ENCODE measurements at regions not wholly inside any gene's neighbourhood (a gene's known extent, or its start where the extent isn't known, plus 50 kb on each side); places are given as distances from the start of the nearest gene placed in this dataset.

DNA sequence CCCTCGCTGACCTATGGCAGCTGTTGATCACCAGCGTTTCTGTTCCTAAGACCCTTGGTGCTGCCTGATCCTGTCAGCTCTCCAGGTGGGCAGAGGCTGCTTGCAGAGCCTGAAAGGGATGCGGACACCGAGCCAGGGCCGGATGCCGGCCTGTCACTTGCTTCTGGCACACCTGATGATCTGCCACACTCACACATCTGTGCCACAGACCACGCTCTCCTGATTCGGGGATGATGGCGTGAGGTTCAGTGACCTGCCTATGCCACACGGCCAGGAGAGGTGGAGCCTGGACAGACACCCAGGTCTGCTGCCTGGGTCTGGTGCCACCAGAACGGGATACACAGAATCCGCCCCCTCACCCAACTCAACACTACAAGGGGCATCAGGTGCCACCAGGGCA lies 129.4 kb upstream of the GLI2 start:
- no peak for DNase-seq (ENCODE audit: low read depth, low spot score)

DNA sequence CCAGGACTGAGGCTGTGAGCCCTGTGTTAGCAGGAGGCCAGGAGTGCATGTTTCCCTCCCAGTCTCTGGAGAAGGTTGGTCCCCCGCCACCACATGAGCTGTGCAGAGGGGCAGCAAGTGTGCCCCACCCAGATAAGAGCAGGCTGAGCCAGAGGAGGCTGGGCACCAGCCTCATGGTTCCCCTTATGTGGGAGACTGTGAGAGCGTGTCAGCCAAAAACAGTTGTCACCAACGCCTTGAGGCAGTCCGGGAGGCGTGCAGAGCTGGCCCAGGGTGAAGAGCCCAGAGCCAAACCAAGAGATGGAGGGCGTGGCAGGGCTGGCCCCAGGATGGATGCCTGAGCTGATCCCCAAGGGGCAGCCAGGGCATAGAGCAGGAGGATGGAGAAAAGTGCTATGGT lies 128.7 kb upstream of the GLI2 start:
- DNase-seq (ENCODE audit: low read depth, low spot score) = no peak

DNA sequence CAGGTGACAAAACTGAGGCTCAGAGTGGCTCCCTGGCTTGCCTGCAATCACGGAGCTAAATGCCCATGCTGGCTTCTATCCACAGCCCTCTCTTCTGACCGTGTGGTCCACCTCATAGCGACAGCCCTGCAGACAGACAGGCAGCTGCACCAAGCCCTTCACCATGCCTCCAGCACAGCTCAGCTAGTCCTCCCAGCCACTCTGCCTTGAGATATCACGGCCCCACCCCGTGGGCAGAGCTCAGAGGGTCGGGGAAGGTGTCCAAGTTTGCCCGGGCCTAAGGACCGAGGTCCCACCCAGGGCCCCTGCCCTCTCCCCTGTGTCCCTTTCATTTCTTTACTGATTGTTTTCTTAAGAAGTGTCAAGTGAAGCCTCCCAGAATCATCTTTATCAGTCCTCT lies 128.2 kb upstream of the GLI2 start:
- DNase-seq (ENCODE audit: low read depth, low spot score) = no peak

DNA sequence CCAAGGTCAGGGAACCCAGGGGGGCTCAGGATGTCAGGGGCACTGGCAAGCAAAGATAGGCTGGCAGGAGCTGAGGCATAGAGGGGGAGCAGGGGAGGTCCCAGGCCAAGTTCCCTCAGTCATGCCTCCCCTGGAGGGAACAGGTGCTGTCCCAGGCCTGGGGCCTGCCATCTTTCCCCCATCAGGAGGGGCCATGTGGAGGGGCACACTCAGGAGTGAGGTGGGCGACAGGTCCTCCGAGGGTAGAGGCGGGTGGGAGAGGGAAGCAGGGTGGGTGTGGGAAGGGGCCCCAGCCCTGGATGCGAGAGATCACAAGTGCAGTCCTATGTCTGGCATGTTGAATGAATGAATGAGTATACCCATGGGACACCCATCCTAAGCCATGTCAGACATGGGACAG lies 127.7 kb upstream of the GLI2 start:
- DNase-seq (ENCODE audit: low read depth, low spot score) = no peak

DNA sequence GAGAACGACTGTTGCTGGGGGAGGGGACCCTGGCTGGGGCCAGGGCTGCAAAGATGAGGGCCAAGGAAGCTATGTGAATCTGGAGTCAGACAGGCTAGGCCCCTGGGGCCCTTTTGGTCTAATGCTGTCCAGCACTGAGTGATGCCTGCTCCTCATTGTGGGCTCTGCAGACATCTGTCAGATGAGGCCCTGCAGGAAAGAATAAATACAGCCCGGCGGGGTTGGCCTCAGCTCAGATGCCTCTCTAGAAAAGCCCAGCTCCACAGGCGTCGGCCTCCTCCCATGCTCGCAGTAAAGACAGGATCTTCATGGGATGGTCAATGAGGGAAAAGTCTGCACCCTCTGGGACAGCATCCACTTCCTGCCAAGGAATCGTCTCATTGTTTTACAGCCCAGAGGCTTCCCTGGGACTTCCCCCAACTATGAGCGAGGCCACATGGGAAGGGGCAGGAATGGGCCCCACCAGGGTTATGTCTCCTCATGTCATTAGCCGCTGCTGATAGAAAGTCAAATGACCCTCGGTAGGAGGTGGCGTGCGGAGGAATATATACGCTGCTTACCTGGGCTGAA lies 125.8 kb upstream of the GLI2 start:
- DNase-seq (ENCODE audit: low read depth, low spot score) = no peak

DNA sequence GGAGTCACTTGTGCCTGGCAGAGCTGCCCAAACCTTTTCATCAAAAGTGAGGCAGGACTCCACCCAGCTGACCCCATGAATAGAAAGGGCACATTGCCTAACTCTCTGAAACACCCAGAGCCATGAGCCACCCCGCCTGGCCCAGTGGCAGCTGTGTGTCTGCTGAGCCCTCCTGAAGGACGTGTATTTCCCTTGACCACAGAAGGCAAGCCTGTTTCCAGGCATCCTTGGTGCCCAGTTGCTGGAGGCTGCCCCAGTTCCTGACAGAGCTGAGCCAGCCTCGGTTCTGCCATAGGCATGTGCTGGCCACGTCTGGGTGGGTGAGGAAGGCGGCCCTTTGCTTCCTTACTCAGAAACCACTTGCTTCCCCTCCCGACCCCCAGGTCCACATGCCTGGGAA lies 124.7 kb upstream of the GLI2 start:
- no peak for DNase-seq (ENCODE audit: low read depth, low spot score)

DNA sequence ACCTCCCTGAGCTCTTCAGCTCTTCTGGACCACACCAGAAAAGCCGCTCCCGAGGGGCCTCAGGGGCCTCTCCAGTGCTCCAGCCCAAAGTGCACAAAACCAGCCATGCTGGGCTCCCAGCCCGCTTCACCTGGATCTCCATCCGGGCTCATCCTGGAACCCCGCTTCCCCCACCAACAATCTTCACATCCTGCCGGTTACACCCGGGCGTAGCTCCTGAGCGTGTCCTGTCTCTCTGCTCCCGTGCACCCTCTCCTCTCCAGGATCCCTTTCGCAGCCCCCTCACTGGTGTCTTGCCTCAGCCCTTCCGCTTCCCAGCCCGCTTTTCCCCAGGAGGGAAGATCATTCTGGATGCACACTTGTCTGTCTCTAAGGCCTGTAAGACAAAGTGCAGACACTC lies 123.7 kb upstream of the GLI2 start:
- no peak for DNase-seq (ENCODE audit: low read depth, low spot score)

DNA sequence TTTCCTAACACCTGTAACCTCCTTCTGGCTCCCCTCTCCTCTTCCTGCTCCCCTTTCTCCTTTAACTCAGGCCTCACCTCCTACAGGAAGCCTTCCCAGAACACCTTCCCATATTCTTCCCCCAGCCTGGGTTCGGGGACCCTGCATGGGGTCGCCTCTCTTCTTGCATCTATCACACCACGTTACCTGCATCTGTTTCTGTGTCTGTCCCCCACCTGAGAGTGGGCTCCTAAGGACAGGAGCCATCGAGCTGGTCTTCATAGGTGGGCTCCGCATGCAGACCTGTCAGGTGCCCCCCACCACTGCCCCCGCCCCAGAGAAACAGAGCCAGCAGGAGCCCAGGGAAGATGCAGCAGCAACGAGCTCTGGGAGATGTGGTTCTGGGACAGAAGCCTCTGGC lies 123.2 kb upstream of the GLI2 start:
- DNase-seq (ENCODE audit: low read depth, low spot score) = no peak

DNA sequence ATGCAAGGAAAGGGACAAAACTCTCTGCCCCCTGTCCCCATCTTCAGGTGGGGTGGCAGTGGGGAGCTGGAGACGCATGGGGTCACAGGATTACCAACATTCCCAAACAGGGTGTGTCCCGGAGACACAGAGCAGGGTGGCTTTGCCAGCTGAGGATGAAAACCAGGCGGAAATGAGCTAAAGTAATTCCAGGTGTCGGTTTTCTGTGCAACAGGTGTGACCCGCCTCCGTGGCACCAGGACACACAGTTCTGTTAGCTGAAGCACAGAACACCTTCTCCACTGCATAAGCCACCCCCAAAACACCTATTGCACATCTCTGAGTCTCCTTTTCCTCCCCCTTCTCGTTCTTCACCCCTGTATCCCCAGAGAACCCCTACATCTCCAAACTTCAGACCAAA lies 122.7 kb upstream of the GLI2 start:
- no peak for DNase-seq (ENCODE audit: low read depth, low spot score)

DNA sequence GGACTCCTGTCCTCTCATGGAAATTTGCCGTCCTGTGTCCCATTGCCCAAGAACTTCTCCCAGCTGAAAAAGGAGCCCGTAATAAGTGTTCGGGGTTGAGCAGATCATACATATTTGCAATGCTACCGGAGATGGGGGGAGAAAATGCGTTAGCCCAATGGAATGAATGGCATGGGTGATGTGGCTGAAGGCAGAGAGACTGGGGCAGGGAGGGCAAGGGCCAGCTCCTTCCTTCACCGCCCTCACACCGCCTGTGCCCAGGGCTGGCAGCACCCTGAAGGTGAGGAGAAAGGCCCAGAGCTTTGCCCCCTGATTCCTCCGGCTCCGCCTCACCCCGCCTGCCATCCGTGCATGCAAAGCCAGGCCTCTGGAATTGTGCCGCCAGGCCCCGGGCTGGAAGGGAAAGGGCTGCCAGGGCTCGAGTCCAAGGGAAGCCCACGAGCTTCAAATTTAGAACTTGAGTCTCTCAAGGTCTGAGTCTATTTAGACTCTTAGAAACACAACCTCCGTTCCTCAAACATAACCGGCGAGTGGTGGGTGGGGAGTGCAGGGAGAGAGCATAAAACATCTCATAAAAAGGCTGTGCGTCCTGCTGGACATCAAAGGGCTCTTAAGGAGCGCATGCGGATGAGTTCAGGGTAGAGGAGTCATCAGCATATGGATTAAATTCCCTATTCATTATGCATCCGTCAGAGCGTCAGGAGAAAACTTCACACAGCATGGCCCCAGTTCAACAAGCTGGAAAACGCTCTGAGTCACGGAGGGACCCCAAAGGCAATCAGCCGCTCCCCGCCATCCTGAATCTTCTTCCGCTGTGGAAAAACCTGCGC lies 121.7 kb upstream of the GLI2 start:
- no peak for DNase-seq (ENCODE audit: low read depth, low spot score)

DNA sequence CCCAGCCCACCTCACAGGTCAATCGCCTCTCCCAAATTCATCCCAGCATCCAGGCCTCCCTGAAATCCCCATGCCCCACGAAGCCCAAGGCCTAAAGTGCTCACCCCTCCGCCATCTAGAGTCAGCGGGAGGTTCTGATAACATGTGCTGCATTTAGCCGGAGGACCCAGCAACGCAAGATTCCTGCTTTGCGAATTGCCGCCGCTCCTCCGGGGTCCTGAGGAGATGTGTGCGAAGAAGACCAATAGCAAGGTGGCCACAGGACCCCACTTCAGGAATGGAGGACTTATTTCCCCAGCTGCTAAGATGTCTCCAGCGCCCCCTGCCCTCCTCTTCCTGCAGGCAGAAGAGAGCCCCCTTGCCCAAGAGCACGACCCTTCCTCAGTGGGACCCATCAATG lies 120.8 kb upstream of the GLI2 start:
- no peak for DNase-seq (ENCODE audit: low read depth, low spot score)

DNA sequence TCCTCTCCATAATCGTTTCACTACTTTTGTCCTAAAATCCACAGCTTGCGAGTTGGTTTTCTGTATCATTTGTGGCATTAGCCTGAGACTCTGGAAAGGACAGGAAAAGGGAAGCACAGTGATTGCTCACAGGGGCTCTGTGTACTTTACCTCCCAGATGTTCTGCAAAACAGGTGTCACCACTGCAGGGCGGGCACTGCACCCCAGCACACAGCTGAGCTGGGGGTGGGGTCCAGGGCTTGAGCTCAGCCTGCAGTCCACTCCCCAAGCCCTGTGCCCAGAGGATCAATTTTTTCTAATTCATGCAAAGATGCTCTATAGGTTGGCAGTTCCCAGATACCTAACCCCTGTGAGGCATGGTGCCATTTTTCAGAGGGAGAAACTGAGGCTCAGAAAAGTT lies 119.4 kb upstream of the GLI2 start:
- no peak for DNase-seq (ENCODE audit: low read depth, low spot score)

DNA sequence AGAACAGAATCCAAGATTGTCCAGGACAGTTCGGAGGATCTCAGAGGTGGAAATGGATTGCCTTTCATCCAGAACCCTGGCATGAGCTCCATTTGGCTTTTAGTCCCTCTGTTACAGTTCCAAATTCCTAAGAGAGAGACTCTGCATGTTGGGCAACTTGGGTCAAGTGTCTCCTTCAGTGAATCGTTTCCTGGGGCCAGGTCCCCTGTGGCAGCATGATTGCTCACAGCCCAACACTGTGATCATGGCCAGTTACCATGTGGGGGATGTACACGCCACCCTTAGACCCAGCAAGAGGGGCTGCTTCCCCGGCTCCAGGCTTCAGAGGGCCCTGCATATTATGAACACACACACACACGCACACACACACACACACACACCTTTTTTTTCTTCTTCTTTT lies 118.6 kb upstream of the GLI2 start:
- no peak for DNase-seq (ENCODE audit: low read depth, low spot score)

DNA sequence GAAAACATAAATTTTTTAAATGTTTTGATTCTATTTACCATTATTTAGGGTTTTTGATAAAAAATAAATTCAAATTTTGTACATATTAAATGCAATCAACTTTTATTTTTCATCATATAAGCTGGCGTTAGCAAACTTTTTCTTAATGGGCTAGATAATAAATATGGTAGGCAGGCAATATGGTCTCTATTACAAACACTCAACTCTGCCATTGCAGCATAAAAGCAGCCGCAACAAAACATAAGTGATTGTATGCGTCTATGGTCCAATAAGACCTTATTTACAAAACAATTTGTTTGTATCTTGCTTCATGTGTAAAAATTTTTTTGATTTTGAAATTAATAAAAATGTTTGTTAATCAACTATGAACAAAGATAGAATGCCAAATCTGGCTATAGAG lies 116.8 kb upstream of the GLI2 start:
- DNase-seq (ENCODE audit: low read depth, low spot score) = no peak

DNA sequence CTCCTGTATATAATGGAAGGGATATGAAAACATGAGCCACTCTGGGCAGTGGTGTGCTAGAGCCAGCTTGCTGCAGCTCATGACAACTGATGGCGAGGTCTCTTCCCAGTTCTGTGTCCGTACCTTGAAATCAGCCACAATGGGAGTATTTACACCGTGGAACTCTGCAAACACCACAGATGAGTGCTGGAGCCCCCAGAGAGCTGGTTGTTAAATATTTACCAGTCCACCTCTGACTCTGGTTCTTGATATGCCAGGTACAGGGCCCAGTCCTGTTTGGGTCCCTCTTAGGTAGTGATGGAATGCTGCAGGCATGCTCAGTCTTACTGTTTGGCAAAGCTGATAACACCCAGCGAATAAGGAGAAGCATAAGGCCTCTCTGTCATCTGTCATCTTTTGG lies 116.1 kb upstream of the GLI2 start:
- DNase-seq (ENCODE audit: low read depth, low spot score) = no peak

DNA sequence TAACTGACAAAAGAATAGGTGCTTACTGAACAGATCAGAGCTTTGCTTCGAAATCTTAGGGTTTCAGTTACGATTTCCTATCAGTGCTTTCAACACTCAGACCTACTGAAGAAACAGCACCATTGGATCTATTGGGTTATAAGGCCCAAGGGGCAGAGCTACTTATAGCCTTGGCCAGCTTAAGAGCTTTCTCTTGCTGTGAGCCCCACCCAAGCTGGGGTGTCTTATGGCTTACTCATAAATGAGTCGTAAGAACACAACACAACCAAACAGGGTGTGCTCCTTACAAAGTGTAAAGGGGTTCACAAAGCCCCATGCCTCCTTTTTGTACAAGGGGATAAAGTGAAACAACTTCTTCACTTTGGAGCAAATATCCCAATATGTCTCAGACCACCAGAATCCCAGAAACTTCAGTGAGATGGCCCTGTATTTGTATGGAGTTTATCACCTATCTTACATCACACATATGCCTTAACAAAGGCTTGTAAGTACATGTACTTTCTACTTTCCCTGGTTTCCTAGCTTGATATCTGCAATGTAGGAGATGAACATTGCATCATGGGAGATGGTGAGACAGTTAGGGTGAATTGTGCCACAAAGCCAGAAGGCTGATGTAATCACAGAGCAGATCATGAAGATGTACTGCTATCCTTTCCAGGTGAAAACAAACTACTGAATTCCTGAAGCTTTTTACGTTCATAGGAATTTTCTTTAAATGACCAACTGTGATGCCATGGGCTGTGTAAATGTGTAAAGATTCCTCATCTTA lies 115.5 kb upstream of the GLI2 start:
- no peak for DNase-seq (ENCODE audit: low read depth, low spot score)

DNA sequence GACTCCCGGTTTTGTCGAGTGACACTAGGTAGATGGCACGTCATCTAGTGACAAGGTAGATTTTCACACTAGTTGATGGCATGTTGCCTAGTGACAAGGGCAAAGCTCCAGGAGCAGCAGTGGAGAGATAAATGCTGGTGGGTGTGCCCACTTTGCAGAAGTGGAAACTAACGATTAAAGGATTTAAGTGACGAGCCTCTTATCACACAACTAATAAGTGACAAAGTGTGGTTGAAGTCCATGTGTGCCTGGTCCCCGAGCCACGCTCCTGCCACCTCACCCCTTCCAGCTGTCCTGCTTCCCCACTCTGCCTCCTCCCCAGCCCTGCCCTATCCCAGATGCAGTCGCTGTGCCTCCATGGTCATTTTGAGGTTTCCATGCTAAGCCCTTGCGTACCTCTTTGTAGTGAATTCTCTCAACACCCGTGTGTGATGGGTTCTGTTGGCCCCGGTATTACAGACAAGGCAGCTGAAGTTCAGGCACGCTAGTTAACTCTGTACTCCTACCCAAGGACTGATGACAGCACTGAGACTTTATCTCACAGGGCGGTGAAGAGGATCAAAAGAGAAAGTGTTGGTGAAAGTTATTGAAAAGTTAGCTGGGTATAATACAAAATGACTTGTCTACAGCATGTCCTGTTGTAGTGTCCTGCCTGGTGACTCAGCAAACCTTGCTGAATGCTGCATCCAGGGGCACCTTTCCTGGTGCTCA lies 113.4 kb upstream of the GLI2 start:
- no peak for DNase-seq (ENCODE audit: low read depth, low spot score)

DNA sequence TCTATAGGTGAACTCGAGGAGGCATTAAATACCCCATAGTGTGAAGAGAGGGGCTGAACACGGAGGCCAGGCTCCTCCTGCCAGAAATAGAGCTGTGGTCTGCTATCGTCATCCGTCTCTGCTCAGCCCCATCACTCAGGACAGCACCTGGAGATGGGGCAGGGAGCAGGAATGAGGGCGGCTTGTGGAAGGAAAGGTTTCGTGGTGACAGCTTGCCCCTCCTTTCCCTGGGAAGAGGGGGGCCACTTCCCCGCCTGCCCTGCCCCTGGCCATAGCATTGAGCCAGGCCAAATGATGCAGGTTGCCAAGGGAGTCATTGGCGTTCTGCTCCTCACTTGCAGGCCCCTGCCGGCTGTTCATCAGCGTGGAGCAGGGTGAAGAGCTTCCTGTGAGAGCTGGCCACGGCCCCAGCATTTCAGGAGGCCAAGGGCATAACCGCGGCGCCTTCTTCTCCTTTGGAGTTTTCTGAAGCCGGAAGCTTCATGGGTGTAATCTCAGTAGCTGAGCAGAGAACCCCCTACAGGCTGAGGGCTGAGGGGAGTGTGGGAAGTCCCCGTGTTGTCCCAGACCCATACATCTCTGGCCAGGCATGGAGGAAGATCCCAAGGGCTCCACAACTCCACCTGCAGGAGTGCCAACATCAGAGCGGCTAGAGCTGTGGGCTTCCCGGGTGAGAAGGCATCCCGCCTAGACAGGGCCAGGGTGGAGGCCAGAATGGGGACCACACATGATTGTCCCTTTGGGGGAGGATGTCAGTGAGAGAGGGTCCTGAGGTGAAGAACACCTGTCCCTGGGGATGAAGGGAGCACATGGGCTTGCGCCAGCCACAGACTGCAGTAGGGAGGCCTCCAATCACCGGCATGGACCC lies 112.5 kb upstream of the GLI2 start:
- no peak for DNase-seq (ENCODE audit: low read depth, low spot score)

DNA sequence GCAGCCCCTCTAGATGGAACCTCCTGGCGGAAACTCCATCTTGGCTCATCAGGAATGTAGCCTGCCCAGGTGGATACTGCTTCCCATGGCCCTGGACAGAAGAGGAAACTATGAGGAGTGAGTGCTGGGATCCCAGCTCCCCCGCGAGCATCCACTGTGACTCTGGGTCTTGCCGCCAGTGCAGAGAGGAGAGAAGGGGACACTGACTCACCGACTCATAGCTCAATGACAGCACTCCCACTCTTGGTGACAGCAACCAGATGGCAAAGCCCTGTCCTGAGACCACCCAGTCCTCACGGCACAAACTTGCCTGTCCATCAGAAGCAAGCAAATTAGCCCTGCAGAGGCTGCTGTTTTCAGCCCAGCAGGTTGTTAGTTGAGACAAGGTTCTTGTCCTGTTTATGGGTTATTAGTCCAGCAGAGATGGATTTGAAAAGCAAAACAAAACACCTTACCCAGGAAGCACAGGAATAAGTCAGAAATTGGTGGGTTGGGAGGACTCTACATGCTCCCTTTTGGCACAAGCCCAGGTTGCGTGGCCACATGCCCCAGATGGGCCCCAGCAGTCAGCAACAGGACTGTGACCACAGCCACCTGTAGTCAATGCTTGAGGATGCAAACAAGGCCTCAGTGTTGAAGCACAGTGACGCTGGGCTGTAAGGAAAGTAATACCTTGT lies 111.5 kb upstream of the GLI2 start:
- no peak for DNase-seq (ENCODE audit: low read depth, low spot score)

DNA sequence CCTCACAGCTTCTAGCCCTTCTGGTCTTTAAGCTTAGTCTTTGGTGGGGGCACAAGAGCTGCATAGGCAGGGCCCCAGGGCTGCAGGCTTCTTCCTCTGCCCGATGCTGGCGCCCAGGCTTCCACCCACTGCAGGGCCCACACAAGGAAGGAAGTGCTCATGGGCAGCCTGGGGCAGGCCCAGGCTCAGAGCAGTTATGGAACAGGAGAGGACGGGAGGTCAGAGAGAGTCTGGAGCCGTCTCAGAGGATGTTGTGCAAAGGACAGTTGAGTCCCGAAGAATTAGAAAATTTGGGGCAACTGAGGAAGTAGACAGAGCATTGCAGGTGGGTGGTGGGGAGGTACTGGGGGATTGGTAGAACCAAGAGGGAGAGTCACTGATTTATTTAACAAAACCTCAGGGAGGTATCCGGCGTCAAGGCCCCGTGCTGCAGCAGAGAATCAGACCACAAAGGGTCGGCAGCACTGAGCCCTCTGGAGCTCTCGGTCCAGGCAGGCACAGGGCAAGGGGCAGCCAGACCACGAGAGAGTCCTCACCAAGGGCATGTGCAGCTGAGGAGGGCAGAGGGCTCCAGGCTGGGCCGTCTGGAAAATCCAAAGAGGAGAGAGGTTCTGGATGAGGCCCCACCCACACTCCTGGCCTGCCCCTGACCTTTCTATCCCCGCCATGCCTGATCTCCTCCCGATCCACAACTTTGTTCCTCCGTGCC lies 110.8 kb upstream of the GLI2 start:
- no peak for DNase-seq (ENCODE audit: low read depth, low spot score)
